Peyer's patch (tissue), 4 donors: ENCODE measurements at regions not wholly inside any gene's neighbourhood (a gene's known extent, or its start where the extent isn't known, plus 50 kb on each side); places are given as distances from the start of the nearest gene placed in this dataset.

Experiments used
- DNase-seq, 3 donors: peaks; one replicate each; pipeline ENCODE4 v3.0.0-alpha.2; 2017 to 2019
- H3K27ac ChIP-seq, 4 donors: fragments of 200-600 bp; sonication (generic); one replicate each; pipeline ENCODE4 v1.5.1; 2016 to 2019
- H3K27me3 ChIP-seq, 2 donors: fragments of 200-600 bp; sonication (generic); one replicate each; pipeline ENCODE4 v1.5.1; 2019
- H3K36me3 ChIP-seq, 3 donors: fragments of 200-600 bp; sonication (generic); one replicate each; pipeline ENCODE4 v1.5.1; 2016 to 2019
- H3K4me1 ChIP-seq, 4 donors: fragments of 200-600 bp; sonication (generic); one replicate each; pipeline ENCODE4 v1.5.1; 2016 to 2019
- H3K4me3 ChIP-seq, 4 donors: fragments of 200-600 bp; sonication (generic); 1 replicate in 3 of 4; 2 replicates in 1 of 4; pipeline ENCODE4 v1.5.1; 2016 to 2019; ENCODE audit warnings: mild to moderate bottlenecking in 1 of 4
- H3K9me3 ChIP-seq, 4 donors: fragments of 200-600 bp; sonication (generic); one replicate each; pipeline ENCODE4 v1.5.1; 2016 to 2019; ENCODE audit warnings: mild to moderate bottlenecking in 1 of 4
- POLR2A ChIP-seq, 2 donors: fragments of 450-650 bp; IDR thresholded peaks; one replicate each; pipeline ENCODE4 v1.5.1; 2017; ENCODE audit warnings: antibody characterized with exemption in 2 of 2, mild to moderate bottlenecking in 2 of 2, moderate library complexity in 2 of 2
- TF ChIP-seq, protein P1 (sequence below), 6 experiments: fragments of 450-650 bp in 4 of 6; fragments of 200-600 bp in 2 of 6; sonication (generic) in 1 of 6; IDR thresholded peaks; one replicate each; pipeline ENCODE4 v1.5.1; 2017 to 2019; ENCODE audit warnings: antibody characterized with exemption in 6 of 6, mild to moderate bottlenecking in 3 of 6, moderate library complexity in 1 of 6

DNA sequence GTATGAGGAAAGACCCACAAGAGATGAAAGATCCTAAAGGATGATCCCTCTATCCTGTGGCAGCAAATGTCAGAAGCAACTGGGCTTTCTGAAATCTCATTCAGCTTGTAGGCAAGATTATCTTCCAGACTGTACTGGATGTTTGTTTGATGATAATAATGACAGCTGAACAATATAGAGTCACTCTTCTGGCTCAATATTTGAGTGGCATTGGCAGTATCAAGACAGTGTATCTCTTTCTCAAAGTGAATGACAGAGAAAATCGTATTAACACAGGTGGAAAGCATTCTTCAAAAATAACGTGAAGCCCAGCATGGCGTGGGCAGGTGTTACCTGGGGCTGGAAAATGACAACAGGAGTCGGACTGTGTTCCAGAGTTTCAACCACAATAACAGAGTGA lies 114.5 kb downstream of the GPR37 start:
- Histone ChIP-seq H3K27me3 (no peaks in the 10 kb centered on the region), H3K9me3 (no peaks in the 10 kb centered on the region), H3K4me3 (no peak overlapping the region), H3K36me3 (no peaks in the 10 kb centered on the region), H3K4me1 (no peaks in the 10 kb centered on the region), H3K27ac (no peak overlapping the region)
- TF ChIP-seq POLR2A (IDR thresholded peaks at IDR 0.05) = no peak
- no peak for DNase-seq

DNA sequence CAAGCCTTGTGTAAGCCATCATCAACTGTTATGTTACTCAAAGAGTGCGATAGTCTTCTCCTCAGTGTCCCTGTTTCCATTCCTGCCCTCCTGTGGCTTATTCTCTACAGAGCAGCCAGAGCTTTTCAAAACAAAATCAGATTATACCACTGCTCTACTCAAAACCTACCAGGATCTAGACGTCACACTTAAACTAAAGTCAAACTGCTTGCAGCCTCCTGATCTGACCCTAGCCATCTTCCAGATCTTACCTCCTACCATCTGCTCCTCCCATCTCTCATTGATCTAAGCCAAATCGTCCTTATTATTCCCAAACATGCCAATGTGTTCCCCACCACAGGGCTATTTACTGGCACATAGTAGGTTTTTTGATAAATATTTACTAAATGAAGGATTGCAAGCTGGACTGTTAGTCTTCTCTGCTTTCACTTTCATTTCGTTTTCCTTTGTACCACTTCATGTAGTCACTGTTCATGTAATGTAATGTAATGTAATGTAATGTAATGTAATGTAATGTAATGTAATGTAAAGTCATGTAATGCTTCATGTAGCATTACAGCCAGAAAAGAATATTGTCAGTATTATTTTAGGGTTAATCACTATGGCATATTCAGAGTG lies 116.1 kb downstream of the GPR37 start:
- TF ChIP-seq, protein P1, sequence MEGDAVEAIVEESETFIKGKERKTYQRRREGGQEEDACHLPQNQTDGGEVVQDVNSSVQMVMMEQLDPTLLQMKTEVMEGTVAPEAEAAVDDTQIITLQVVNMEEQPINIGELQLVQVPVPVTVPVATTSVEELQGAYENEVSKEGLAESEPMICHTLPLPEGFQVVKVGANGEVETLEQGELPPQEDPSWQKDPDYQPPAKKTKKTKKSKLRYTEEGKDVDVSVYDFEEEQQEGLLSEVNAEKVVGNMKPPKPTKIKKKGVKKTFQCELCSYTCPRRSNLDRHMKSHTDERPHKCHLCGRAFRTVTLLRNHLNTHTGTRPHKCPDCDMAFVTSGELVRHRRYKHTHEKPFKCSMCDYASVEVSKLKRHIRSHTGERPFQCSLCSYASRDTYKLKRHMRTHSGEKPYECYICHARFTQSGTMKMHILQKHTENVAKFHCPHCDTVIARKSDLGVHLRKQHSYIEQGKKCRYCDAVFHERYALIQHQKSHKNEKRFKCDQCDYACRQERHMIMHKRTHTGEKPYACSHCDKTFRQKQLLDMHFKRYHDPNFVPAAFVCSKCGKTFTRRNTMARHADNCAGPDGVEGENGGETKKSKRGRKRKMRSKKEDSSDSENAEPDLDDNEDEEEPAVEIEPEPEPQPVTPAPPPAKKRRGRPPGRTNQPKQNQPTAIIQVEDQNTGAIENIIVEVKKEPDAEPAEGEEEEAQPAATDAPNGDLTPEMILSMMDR (IDR thresholded peaks at IDR 0.05) = no peak
- no peak for TF ChIP-seq POLR2A (IDR thresholded peaks at IDR 0.05)
- no peaks in the 10 kb centered on the region for H3K27me3 ChIP-seq
- no peaks in the 10 kb centered on the region for H3K4me1 ChIP-seq
- no peaks in the 10 kb centered on the region for H3K36me3 ChIP-seq
- H3K4me3 ChIP-seq = no peak overlapping the region
- H3K27ac ChIP-seq = no peak overlapping the region
- DNase-seq = no peak
- H3K9me3 ChIP-seq = no peaks in the 10 kb centered on the region

DNA sequence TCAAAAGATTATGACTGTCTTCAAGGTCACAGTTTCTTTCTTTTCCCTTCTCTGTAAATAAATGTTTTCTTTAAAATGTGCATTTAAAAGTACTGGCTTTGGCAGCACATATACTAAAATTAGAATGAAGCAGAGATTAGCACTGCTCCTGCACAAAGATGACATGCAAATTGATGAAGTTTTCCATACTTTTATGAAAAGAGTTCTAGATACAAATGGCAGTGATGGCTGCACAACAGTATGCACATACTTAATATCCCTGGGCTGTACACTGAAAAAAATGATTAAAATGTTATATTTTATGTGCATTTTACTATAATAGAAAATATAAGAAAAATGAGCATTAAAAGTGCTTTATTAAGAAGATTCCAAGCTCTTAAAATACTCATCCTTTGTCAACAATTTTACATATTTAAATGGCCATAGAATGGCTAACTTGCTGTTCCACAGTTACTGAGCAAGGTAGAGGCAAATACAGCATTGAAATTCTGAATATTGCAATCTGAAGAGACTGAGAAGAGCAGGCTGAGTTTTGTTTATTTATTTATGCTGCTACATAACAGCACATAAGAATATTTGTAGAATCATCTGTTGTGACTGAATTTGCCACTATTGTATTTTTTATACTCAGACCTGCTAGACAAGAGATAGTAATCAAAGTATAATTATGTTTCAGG lies 117.8 kb downstream of the GPR37 start:
- Histone ChIP-seq H3K27ac (no peak overlapping the region), H3K4me3 (no peak overlapping the region), H3K9me3 (no peaks in the 10 kb centered on the region), H3K4me1 (no peaks in the 10 kb centered on the region), H3K36me3 (no peaks in the 10 kb centered on the region), H3K27me3 (no peaks in the 10 kb centered on the region)
- TF ChIP-seq POLR2A (IDR thresholded peaks at IDR 0.05) = no peak
- TF ChIP-seq, protein P1 (IDR thresholded peaks at IDR 0.05) = no peak
- no peak for DNase-seq

DNA sequence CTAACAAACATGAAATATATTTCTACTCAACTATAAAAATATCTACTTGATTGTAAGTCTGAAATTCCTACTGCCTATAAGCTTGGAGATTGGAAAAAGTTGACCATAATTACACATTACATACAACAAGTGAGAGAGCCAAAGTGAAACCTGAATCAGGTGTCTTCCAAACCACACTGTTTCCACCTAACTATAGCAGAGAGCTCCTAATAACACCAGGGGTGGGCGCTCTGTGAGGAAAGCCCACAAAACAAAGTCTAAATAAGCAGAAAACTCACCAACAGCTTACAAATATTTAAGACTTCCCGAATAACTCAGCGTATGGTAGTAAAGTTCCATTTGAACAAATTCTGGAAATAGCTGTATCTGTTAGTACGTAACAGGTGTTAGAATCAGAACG lies 119.9 kb downstream of the GPR37 start:
- no peaks in the 10 kb centered on the region for H3K4me1 ChIP-seq
- H3K4me3 ChIP-seq = no peak overlapping the region
- no peak overlapping the region for H3K27ac ChIP-seq
- no peak for DNase-seq
- H3K27me3 ChIP-seq = no peaks in the 10 kb centered on the region
- no peaks in the 10 kb centered on the region for H3K9me3 ChIP-seq
- TF ChIP-seq POLR2A (IDR thresholded peaks at IDR 0.05) = no peak
- no peaks in the 10 kb centered on the region for H3K36me3 ChIP-seq

DNA sequence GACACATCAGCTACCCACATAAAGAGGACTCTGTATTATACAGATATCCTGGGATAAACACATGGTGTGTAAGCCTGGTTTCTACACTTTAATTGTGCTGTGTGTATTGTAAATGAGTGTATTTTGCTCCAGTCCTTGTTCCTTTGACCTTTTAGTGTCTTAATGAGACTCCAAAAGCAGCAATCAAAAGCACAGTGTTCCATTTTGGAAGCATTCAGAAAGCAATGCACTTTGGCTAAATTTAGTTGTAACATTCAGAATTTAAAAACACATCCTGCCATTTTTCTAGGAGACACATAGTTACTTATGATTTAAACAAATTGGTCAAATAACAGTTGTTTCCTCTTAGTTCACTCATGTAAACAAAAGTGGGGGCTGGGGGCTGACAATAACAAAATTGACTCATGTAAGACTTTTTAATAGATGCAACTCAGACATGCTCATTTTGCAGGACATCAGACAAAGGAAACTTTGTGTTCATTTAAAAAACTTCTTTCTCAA lies 122.2 kb downstream of the GPR37 start:
- no peak for TF ChIP-seq POLR2A (IDR thresholded peaks at IDR 0.05)
- TF ChIP-seq, protein P1 (IDR thresholded peaks at IDR 0.05) = no peak
- no peaks in the 10 kb centered on the region for H3K4me1 ChIP-seq
- H3K27ac ChIP-seq = no peak overlapping the region
- DNase-seq = no peak
- H3K27me3 ChIP-seq = no peaks in the 10 kb centered on the region
- H3K4me3 ChIP-seq = no peak overlapping the region
- H3K9me3 ChIP-seq = no peaks in the 10 kb centered on the region
- H3K36me3 ChIP-seq = no peaks in the 10 kb centered on the region

DNA sequence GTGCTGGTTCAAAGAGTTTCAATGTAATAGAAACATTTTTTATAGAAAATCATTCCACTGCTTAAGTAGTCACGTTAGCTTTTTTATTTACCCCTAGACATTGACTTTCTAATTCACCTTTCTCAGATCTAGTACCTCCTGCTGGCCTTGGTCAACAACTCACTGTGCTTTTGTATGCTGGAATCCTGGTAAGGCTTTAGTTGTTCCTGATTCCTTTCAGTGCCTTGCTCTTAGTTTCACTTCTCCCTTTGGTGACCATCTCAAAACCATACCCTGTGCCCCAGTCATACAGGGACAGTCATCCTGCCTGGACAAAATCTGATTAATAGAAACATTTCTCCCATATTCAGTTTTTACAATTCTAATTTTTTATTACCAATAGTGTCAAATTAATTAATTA lies 130.2 kb downstream of the GPR37 start:
- H3K36me3 ChIP-seq = no peaks in the 10 kb centered on the region
- TF ChIP-seq, protein P1 (IDR thresholded peaks at IDR 0.05) = no peak
- TF ChIP-seq POLR2A (IDR thresholded peaks at IDR 0.05) = no peak
- H3K9me3 ChIP-seq = no peaks in the 10 kb centered on the region
- no peaks in the 10 kb centered on the region for H3K4me1 ChIP-seq
- no peaks in the 10 kb centered on the region for H3K27me3 ChIP-seq
- no peak overlapping the region for H3K27ac ChIP-seq
- no peak for DNase-seq
- no peak overlapping the region for H3K4me3 ChIP-seq
